SU-DHL-6 (cell line): ENCODE measurements at regions not wholly inside any gene's neighbourhood (a gene's known extent, or its start where the extent isn't known, plus 50 kb on each side); places are given as distances from the start of the nearest gene placed in this dataset.

Source experiments
- CTCF ChIP-seq: fragments of 200-600 bp; sonication (generic); IDR thresholded peaks from one replicate; pipeline ENCODE4 v1.5.1; 2017; ENCODE audit warnings: antibody characterized with exemption, mild to moderate bottlenecking, low read length, moderate library complexity; ENCODE audit not compliant: insufficient read depth, poor library complexity, severe bottlenecking
- EZH2phosphoT487 ChIP-seq: fragments of 200-600 bp; sonication (generic), shearing (Covaris generic); conservative IDR thresholded peaks from 2 replicates; pipeline ENCODE4 v1.6.1; 2018; ENCODE audit warnings: mild to moderate bottlenecking, antibody characterized with exemption, low read length, moderate library complexity, mixed read lengths

- TF ChIP-seq CTCF (no peak), EZH2phosphoT487 (no peak)
Observed at GRCh38 chr10:47078393-47079203, 167.4 kb downstream of the PTPN20 start.
